ENCODE measurements at regions not wholly inside any gene's neighbourhood (a gene's known extent, or its start where the extent isn't known, plus 50 kb on each side); places are given as distances from the start of the nearest gene placed in this dataset.
"Not testable (repeated sequence)": the region's sequence is repeated elsewhere in the genome, so short reads cannot be mapped to it uniquely, and the experiment has no call there.

DNA sequence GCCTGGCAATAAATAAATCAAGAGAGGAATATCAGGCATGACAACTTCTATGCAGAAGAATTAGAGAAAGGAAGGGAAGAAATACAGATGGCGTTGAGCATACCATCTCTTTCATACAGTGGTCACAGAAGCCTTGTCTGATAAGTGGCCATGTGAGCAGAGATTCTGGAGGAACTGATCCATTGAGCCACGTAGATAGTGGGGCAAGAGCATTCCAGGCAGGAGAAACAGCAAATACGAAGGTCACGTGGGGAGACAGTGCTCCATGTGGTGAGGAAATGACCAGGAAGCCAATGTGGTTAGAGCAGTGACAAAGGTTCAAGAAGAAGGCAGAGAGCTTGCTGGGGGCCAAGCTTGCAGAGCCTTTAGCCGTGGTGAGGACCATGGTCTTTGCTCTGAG is 226.7 kb upstream of the NOCT start:
- TF ChIP-seq, protein P1, sequence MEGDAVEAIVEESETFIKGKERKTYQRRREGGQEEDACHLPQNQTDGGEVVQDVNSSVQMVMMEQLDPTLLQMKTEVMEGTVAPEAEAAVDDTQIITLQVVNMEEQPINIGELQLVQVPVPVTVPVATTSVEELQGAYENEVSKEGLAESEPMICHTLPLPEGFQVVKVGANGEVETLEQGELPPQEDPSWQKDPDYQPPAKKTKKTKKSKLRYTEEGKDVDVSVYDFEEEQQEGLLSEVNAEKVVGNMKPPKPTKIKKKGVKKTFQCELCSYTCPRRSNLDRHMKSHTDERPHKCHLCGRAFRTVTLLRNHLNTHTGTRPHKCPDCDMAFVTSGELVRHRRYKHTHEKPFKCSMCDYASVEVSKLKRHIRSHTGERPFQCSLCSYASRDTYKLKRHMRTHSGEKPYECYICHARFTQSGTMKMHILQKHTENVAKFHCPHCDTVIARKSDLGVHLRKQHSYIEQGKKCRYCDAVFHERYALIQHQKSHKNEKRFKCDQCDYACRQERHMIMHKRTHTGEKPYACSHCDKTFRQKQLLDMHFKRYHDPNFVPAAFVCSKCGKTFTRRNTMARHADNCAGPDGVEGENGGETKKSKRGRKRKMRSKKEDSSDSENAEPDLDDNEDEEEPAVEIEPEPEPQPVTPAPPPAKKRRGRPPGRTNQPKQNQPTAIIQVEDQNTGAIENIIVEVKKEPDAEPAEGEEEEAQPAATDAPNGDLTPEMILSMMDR (conservative IDR thresholded peaks at IDR 0.05) = no peak

DNA sequence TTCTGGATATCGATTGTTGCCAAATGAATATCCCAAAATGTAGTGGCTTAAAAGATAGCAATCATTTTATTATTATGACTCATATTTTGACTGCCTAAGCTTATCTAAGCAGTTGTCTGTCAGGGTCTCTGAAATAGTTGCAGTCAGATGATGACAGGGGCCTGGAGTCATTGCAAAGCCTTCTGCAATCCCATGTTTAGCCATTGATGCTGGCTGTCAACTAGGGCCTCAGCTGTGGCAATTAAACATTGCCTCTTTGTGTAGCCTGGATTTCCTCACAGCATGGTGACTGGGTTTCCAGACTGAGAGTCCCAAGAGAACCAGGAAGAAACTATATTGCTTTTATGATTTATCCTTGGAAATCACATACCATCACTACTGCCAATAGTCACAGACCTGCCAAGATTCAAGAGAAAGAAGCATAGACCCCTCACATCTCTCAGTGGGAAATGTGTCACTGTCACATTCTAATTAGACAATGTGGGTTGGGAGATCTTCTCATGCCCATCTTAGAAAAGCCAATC is 227.3 kb upstream of the NOCT start:
- H3K27ac ChIP-seq = no peak overlapping the region

More for the DNA sequence above, 226.7 kb upstream of the NOCT start:
- H3K27ac ChIP-seq = peak overlapping the region; percentile 43

DNA sequence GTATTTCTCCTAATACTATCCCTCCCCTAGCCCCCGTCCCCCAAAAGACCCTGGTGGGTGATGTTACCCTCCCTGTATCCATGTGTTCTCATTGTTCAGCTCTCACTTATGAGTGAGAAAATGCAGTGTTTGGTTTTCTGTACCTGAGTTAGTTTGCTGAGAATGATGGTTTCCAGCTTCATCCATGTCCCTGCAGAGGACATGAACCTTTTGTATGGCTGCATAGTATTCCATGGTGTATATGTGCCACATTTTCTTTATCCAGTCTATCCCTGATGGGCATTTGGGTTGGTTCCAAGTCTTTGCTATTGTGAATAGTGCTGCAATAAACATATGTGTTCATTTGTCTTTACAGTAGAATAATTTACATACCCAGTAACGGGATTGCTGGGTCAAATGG is 235.8 kb upstream of the NOCT start:
- H3K27ac ChIP-seq = not testable (repeated sequence)

More for the DNA sequence above, 227.3 kb upstream of the NOCT start:
- TF ChIP-seq, protein P1 (conservative IDR thresholded peaks at IDR 0.05) = no peak

DNA sequence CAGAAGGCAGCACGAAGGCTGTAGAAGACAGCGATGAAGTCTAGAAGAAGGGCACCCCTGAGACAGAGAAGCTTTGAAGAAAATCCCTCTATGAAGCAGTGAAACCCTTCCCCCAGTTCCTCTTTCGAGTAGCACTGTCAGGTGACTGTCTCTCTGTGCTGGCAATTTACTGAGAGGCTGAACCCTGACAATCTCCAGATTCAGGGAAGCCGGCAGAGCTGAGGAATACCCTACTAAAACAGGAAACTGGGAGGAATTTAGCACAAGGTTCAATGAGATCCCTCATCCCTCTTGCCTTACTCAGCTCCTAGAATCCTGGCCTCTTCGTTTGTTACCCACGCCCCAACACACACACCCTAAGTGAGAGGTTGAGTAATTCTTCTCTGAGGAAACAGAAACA is 239.7 kb upstream of the NOCT start:
- TF ChIP-seq, protein P1 (conservative IDR thresholded peaks at IDR 0.05) = no peak
- no peak overlapping the region for H3K27ac ChIP-seq

DNA sequence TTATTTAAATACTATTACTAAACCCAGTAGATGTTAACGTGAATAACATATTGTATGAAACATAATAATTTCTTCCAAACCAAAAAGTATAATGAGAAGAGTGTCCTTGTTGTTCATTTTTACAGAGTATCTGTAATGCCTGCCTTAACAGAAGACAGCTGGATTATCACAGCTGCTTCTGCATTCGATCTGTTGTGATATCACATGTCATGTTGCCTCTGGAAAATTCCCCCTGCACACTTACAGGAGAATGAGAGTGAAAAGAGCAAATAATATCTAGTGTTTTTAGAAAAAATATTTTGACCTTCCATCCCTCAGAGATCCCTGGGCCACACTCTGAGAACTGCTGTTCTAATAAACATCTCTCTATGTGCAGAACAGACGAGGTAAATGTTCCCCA is 240.1 kb upstream of the NOCT start:
- H3K27ac ChIP-seq = no peak overlapping the region
- TF ChIP-seq, protein P1 (conservative IDR thresholded peaks at IDR 0.05) = no peak

DNA sequence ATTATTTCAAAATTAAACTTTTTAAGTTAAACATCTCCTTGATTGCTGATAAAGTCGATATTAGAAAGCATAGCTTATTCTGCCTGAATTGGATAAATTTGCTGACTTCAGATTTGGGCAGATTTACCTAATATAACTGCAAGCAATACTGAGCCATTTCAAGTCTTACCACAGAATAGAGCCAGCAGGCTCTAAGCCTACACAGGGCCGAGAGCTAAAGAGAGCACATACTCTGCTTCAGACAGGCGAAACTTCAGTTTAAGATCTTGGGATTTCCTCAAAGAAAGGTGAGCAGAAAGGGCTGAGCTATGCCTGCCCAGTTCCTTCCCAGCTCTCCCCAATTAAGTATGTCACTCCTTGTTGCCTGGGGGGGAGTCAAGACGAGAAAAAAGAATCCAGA is 240.6 kb upstream of the NOCT start:
- no peak overlapping the region for H3K27ac ChIP-seq
- TF ChIP-seq, protein P1 (conservative IDR thresholded peaks at IDR 0.05) = no peak

DNA sequence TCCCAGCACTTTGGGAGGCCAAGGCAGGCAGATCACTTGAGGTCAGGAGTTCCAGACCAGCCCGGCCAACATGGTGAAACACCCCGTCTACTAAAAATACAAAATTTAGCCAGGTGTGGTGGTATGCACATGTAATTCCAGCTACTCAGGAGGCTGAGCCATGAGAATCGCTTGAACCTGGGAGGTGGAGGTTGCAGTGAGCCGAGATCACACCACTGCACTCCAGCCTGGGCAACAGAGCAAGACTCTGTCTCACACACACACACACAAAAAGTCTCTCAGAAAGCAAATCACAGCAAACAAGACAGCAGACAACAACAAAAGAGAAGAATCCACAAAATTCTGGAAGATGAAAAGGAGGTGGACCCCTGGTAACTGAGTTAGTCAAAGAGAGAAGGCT is 241.5 kb upstream of the NOCT start:
- not testable (repeated sequence) for H3K27ac ChIP-seq

DNA sequence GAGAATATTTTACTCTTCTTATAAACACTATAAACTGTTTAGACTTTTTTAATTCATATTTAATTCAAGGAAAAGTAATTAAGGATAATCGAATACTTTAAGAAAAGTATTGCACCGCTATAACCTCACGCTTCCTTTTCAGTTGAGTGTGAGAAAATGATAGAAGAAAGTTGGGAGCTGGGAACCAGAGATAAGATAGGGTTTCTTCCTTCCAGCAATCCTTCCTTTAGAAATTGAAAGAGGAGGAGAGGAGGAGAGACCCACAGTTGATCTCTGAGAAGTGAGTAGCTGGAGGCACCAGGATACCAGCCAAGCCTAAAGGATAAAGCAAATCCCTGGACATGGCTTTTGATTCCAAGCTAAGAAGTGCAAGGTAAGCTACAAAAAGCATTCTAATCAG is 242.3 kb upstream of the NOCT start:
- H3K27ac ChIP-seq = no peak overlapping the region
- TF ChIP-seq, protein P1 (conservative IDR thresholded peaks at IDR 0.05) = no peak

DNA sequence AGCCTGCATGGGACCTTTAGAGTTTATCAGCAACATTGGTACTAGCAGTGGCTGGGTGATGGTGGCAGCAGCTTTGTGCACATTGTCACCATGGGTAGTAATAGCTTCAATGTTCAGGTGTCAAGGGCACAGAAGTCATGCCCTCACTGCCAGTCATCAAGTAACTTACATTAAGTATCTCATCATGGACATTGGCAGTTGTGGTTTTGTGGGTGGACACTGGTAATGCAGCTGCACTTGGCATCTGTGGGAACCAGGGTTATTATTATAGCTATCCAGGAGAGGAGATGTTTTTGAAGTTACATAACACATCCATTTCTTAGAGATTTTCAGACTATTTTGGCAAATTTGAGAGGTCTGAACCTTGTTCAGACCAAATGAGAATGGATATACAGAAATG is 243.2 kb upstream of the NOCT start:
- H3K27ac ChIP-seq = no peak overlapping the region

More for the DNA sequence above, 243.2 kb upstream of the NOCT start:
- TF ChIP-seq, protein P1 (conservative IDR thresholded peaks at IDR 0.05) = no peak

Data from VCaP (cell line).